HepG2 (cell line): ENCODE measurements at regions not wholly inside any gene's neighbourhood (a gene's known extent, or its start where the extent isn't known, plus 50 kb on each side); places are given as distances from the start of the nearest gene placed in this dataset.

Experiments
- ATAC-seq: fragments of 200-7000 bp; cut with Tn5 transposase; 3 replicates; pipeline ENCODE4 v1.9.1; 2020; ENCODE audit warnings: mild to moderate bottlenecking, moderate library complexity
- BruUV-seq: library from RNA; stranded (reverse); fragments of 400-500 nt; replicated peaks from 2 replicates; lab custom pipeline; 2021; lab: Mats Ljungman, UMichigan
- CTCF ChIA-PET: fragments of 300-600 bp; formaldehyde crosslinking; extraction: SDS; loops from one replicate; lab custom pipeline; 2021; ENCODE audit warnings: low total read pairs, inconsistent platforms, low intra/inter-chr PET ratio; lab: Yijun Ruan, JAX
- POLR2A ChIA-PET: fragments of 350-600 bp; sonication (Branson Sonifier 250); formaldehyde crosslinking; loops from one replicate; lab custom pipeline; 2020; ENCODE audit warnings: antibody characterized with exemption, inconsistent platforms; lab: Yijun Ruan, JAX
- DNase-seq: peaks from one replicate; pipeline ENCODE4 v3.0.0-alpha.2; 2015; ENCODE audit warnings: low spot score
- FAIRE-seq: peaks from 3 replicates; lab custom pipeline; 2011; peaks lifted over from hg19 to GRCh38; lab: Jason Lieb, UNC
- H2AFZ ChIP-seq: one replicate; pipeline ENCODE4 v1.6.1; 2011; ENCODE audit warnings: low read length, inconsistent platforms
- H3K27ac ChIP-seq: fragments of 300-600 bp; 3 replicates; pipeline ENCODE4 v1.8.0; 2011; ENCODE audit warnings: mixed run types, mild to moderate bottlenecking, mixed read lengths, low read length, inconsistent platforms; ENCODE audit not compliant: insufficient read depth; ENCODE audit errors: extremely low read length
- H3K27me3 ChIP-seq, 2 experiments: fragments of 200-600 bp in 1 of 2; 2 replicates in 1 of 2; 3 replicates in 1 of 2; pipeline versions ENCODE4 v1.6.0 to v1.8.0; 2011; ENCODE audit warnings: low read length in 2 of 2, mild to moderate bottlenecking in 2 of 2, moderate library complexity in 2 of 2, inconsistent platforms in 1 of 2; ENCODE audit not compliant: insufficient read depth in 2 of 2, control insufficient read depth in 1 of 2
- H3K36me3 ChIP-seq, 2 experiments: fragments of 200-600 bp in 1 of 2; replicated peaks in 1 of 2; 2 replicates in 1 of 2; 3 replicates in 1 of 2; pipeline versions ENCODE4 v1.5.1 to v1.8.0; 2011; ENCODE audit warnings: low read length in 2 of 2, inconsistent platforms in 1 of 2; ENCODE audit not compliant: insufficient read depth in 2 of 2, control insufficient read depth in 1 of 2
- H3K4me1 ChIP-seq: 2 replicates; pipeline ENCODE4 v1.5.1; 2012; ENCODE audit warnings: low read length, inconsistent platforms; ENCODE audit not compliant: insufficient read depth
- H3K4me2 ChIP-seq: 2 replicates; pipeline ENCODE4 v1.6.0; 2011; ENCODE audit warnings: low read depth, low read length, inconsistent platforms
- H3K4me3 ChIP-seq, 3 experiments: fragments of 200-600 bp in 1 of 3; sonication (generic), shearing (Covaris generic) in 1 of 3; replicated peaks in 1 of 3; 2 replicates each; pipeline ENCODE4 v1.5.1; 2011 to 2016; ENCODE audit warnings: low read length in 3 of 3, inconsistent platforms in 2 of 3, low read depth in 2 of 3, mild to moderate bottlenecking in 2 of 3, control low read depth in 1 of 3, mixed read lengths in 1 of 3; ENCODE audit not compliant: insufficient read depth in 1 of 3
- H3K79me2 ChIP-seq: one replicate; pipeline ENCODE4 v1.6.1; 2011; ENCODE audit warnings: low read length, inconsistent platforms; ENCODE audit not compliant: insufficient read depth
- H3K9ac ChIP-seq: 2 replicates; pipeline ENCODE4 v1.6.0; 2011; ENCODE audit warnings: mild to moderate bottlenecking, low read depth, low read length, inconsistent platforms; ENCODE audit not compliant: insufficient read depth
- H3K9me3 ChIP-seq: 2 replicates; pipeline ENCODE4 v1.5.1; 2012; ENCODE audit warnings: mild to moderate bottlenecking, low read length
- H4K20me1 ChIP-seq: 2 replicates; pipeline ENCODE4 v1.6.0; 2011; ENCODE audit warnings: inconsistent platforms, mild to moderate bottlenecking, low read length, moderate library complexity; ENCODE audit not compliant: insufficient read depth
- FOXK2 ChIP-seq: fragments of 450-650 bp; IDR thresholded peaks from 2 replicates; pipeline ENCODE4 v1.6.1; 2016
- LCORL ChIP-seq, 2 experiments: fragments of 450-650 bp in 1 of 2; sonication (generic) in 1 of 2; formaldehyde crosslinking in 1 of 2; IDR thresholded peaks; 2 replicates each; pipeline versions ENCODE4 v1.5.0 to v1.6.1; 2017 to 2020; ENCODE audit warnings: antibody characterized with exemption in 1 of 2, missing genetic modification reagents in 1 of 2
- NFKBIZ ChIP-seq: IDR thresholded peaks from 2 replicates; pipeline ENCODE4 v1.6.1; 2018; ENCODE audit warnings: missing genetic modification reagents, missing compliant biosample characterization
- NFYC ChIP-seq: IDR thresholded peaks from 2 replicates; pipeline ENCODE4 v1.6.1; 2016; ENCODE audit warnings: missing genetic modification reagents, missing compliant biosample characterization
- PAX8 ChIP-seq: sonication (generic); formaldehyde crosslinking; IDR thresholded peaks from 2 replicates; pipeline ENCODE4 v1.8.0; 2022; ENCODE audit warnings: mild to moderate bottlenecking, missing genetic modification reagents, borderline replicate concordance
- SAP130 ChIP-seq: IDR thresholded peaks from 2 replicates; pipeline ENCODE4 v1.6.1; 2016; ENCODE audit warnings: low read depth
- SCMH1 ChIP-seq: sonication (generic); formaldehyde crosslinking; IDR thresholded peaks from 2 replicates; pipeline ENCODE4 v1.9.0; 2021; ENCODE audit warnings: missing genetic modification reagents, mild to moderate bottlenecking, borderline replicate concordance
- SPEN ChIP-seq: sonication (generic); formaldehyde crosslinking; IDR thresholded peaks from 2 replicates; pipeline ENCODE4 v1.5.1; 2020; ENCODE audit warnings: low read depth, mild to moderate bottlenecking, missing genetic modification reagents
- SRY ChIP-seq: sonication (generic); formaldehyde crosslinking; IDR thresholded peaks from 2 replicates; pipeline ENCODE4 v1.8.0; 2022; ENCODE audit warnings: mild to moderate bottlenecking, missing genetic modification reagents
- TARDBP ChIP-seq: sonication (generic); formaldehyde crosslinking; IDR thresholded peaks from 2 replicates; pipeline ENCODE4 v1.8.0; 2022; ENCODE audit warnings: mild to moderate bottlenecking, missing genetic modification reagents
- YY1 ChIP-seq: IDR thresholded peaks from 2 replicates; pipeline ENCODE4 v1.6.1; 2011; ENCODE audit warnings: low read length, low read depth, moderate library complexity, mild to moderate bottlenecking; ENCODE audit not compliant: insufficient read depth, insufficient replicate concordance
- ZFP36L1 ChIP-seq: sonication (generic); formaldehyde crosslinking; IDR thresholded peaks from 2 replicates; pipeline ENCODE4 v1.8.0; 2022; ENCODE audit warnings: mild to moderate bottlenecking, missing genetic modification reagents, moderate library complexity
- ZKSCAN1 ChIP-seq: fragments of 150-350 bp; IDR thresholded peaks from 2 replicates; pipeline ENCODE4 v1.6.1; 2014; ENCODE audit warnings: low read length
- ZNF546 ChIP-seq: sonication (generic); formaldehyde crosslinking; conservative IDR thresholded peaks from 2 replicates; pipeline ENCODE4 v1.8.1; 2023; ENCODE audit warnings: mild to moderate bottlenecking, missing genetic modification reagents
- WGBS: methylation state at CpG from one replicate; pipeline ENCODE4 v1.1.6; 2017; ENCODE audit warnings: low lambda C conversion rate; 5-methylcytosine and 5-hydroxymethylcytosine counted together
- in situ Hi-C: cut with HindIII; loops from 2 replicates; pipeline ENCODE4 v1.10.0; 2017; ENCODE audit warnings: low pct_unique_long_range_greater_than_20kb; ENCODE audit not compliant: extremely low pct_ligation_motif_present
- intact Hi-C: fragments of 100-400 bp; cut with micrococcal nuclease; formaldehyde crosslinking; loops from one replicate; pipeline ENCODE4 v1.10.0; 2022; ENCODE audit not compliant: unreplicated experiment
- TF ChIP-seq, protein P1 (sequence below): sonication (generic); formaldehyde crosslinking; IDR thresholded peaks from 2 replicates; pipeline ENCODE4 v1.5.0; 2020; ENCODE audit warnings: mild to moderate bottlenecking, missing genetic modification reagents
- TF ChIP-seq, protein P2 (sequence below): sonication (generic); formaldehyde crosslinking; IDR thresholded peaks from 2 replicates; pipeline ENCODE4 v1.4.0; 2020; ENCODE audit warnings: mild to moderate bottlenecking, missing genetic modification reagents
- TF ChIP-seq, protein P3 (sequence below): sonication (generic); formaldehyde crosslinking; IDR thresholded peaks from 2 replicates; pipeline ENCODE4 v1.4.0; 2020; ENCODE audit warnings: mild to moderate bottlenecking, missing genetic modification reagents, borderline replicate concordance
- TF ChIP-seq, protein P4 (sequence below): sonication (generic); formaldehyde crosslinking; IDR thresholded peaks from 2 replicates; pipeline ENCODE4 v1.4.0; 2020; ENCODE audit warnings: missing genetic modification reagents

DNA sequence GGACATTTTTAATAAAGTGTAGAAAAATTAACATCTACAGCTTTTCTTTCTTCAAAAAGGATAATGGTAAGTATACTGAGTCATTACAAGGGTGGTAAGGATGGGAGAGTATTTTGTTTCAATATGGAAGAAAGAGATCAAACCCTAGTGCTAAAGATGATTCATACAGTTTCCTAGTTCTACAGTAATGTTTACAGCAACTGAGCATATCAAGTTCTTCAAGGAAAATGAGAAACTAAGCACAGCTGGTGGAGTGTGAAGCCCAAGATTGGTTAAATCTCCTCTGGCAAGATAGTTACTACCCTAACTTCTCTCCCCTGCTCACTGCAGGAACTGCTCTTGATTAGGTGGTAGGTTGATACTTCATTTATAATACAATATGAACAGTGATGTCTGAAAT, 467.5 kb downstream of the XIRP2 start (continued):
- TF ChIP-seq, protein P1, sequence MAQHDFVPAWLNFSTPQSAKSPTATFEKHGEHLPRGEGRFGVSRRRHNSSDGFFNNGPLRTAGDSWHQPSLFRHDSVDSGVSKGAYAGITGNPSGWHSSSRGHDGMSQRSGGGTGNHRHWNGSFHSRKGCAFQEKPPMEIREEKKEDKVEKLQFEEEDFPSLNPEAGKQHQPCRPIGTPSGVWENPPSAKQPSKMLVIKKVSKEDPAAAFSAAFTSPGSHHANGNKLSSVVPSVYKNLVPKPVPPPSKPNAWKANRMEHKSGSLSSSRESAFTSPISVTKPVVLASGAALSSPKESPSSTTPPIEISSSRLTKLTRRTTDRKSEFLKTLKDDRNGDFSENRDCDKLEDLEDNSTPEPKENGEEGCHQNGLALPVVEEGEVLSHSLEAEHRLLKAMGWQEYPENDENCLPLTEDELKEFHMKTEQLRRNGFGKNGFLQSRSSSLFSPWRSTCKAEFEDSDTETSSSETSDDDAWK (CRISPR knock-in tag): no peak
- no peak for TF ChIP-seq NFYC (CRISPR knock-in tag)
- TF ChIP-seq, protein P2, sequence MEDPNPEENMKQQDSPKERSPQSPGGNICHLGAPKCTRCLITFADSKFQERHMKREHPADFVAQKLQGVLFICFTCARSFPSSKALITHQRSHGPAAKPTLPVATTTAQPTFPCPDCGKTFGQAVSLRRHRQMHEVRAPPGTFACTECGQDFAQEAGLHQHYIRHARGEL (CRISPR knock-in tag): no peak
- no peak for TF ChIP-seq PAX8
- no peak for TF ChIP-seq NFKBIZ (CRISPR knock-in tag)
- TF ChIP-seq YY1: no peak

DNA sequence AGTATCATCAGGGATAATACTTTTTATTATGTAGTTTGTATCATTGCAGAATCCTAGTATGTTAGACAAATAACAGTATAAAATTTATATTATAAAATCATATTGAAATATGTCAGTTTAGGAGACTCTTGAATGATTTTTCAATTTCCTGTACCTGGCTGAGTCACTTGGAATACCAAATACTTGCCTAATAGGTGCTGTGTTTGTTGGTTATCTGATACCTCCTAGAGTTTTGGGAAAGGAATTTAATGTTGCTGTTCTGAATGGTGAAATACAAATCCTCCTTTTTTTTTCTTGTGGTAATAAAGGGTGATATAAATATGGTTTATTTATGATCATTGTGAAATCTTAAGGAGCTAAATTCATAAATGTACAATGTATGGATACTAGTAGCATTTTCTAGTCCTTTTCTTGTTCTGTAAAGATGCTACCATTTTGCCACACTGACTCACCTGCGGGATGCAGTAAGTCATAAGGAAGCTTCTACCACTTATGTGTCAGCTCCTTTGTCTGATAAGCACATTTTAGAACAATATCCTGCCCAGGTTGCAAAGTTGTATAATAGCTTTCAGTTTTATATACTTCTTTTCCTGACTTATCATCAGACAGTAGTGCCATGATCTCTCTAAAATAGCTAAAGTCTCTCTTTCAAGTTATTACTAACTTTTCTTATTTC, 465.5 kb downstream of the XIRP2 start:
- Histone ChIP-seq H3K9ac (no peak overlapping the region), H2AFZ (no peak overlapping the region), H3K4me3 (no peak overlapping the region), H3K4me2 (no peak overlapping the region), H4K20me1 (no peaks in the 10 kb centered on the region), H3K4me1 (no peaks in the 10 kb centered on the region), H3K9me3 (no peaks in the 10 kb centered on the region), H3K79me2 (no peaks in the 10 kb centered on the region), H3K27ac (no peak overlapping the region), H3K36me3 (no peaks in the 10 kb centered on the region), H3K27me3 (no peaks in the 10 kb centered on the region)
- no TSS peak for BruUV-seq
- FAIRE-seq (no peak), ATAC-seq (no peak), DNase-seq (no peak)
- in situ Hi-C loops: no loop called here
- intact Hi-C loops: no loop called here
- 29% methylated on average over 1 of the region's 1 CpG for WGBS
- CTCF ChIA-PET: no interaction called here
- POLR2A ChIA-PET: no interaction called here
- no peak for TF ChIP-seq SPEN (CRISPR knock-in tag)
- no peak for TF ChIP-seq SAP130 (CRISPR knock-in tag)
- TF ChIP-seq, protein P3, sequence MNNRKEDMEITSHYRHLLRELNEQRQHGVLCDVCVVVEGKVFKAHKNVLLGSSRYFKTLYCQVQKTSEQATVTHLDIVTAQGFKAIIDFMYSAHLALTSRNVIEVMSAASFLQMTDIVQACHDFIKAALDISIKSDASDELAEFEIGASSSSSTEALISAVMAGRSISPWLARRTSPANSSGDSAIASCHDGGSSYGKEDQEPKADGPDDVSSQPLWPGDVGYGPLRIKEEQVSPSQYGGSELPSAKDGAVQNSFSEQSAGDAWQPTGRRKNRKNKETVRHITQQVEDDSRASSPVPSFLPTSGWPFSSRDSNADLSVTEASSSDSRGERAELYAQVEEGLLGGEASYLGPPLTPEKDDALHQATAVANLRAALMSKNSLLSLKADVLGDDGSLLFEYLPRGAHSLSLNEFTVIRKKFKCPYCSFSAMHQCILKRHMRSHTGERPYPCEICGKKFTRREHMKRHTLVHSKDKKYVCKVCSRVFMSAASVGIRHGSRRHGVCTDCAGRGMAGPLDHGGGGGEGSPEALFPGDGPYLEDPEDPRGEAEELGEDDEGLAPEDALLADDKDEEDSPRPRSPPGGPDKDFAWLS (CRISPR knock-in tag): no peak
- no peak for TF ChIP-seq SRY (CRISPR knock-in tag)
- TF ChIP-seq, protein P4, sequence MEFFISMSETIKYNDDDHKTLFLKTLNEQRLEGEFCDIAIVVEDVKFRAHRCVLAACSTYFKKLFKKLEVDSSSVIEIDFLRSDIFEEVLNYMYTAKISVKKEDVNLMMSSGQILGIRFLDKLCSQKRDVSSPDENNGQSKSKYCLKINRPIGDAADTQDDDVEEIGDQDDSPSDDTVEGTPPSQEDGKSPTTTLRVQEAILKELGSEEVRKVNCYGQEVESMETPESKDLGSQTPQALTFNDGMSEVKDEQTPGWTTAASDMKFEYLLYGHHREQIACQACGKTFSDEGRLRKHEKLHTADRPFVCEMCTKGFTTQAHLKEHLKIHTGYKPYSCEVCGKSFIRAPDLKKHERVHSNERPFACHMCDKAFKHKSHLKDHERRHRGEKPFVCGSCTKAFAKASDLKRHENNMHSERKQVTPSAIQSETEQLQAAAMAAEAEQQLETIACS (CRISPR knock-in tag): no peak
- no peak for TF ChIP-seq SCMH1 (CRISPR knock-in tag)
- TF ChIP-seq ZNF546 (CRISPR knock-in tag): no peak
- no peak for TF ChIP-seq ZFP36L1 (CRISPR knock-in tag)
- no peak for TF ChIP-seq ZKSCAN1
- no peak for TF ChIP-seq TARDBP (CRISPR knock-in tag)
- TF ChIP-seq LCORL (IDR thresholded peaks at IDR 0.05): no peak
- no peak for TF ChIP-seq LCORL (CRISPR knock-in tag; IDR thresholded peaks at IDR 0.05)
- no peak for TF ChIP-seq FOXK2
